Ishikawa (cell line): ENCODE measurements at regions not wholly inside any gene's neighbourhood (a gene's known extent, or its start where the extent isn't known, plus 50 kb on each side); places are given as distances from the start of the nearest gene placed in this dataset.

Experiments
- CEBPB ChIP-seq: IDR thresholded peaks from 2 replicates; pipeline ENCODE4 v1.6.1; 2012
- CREB1 ChIP-seq: IDR thresholded peaks from 2 replicates; pipeline ENCODE4 v1.6.1; 2012; ENCODE audit warnings: low read depth
- EGR1 ChIP-seq: IDR thresholded peaks from 2 replicates; pipeline ENCODE4 v1.6.1; 2012
- EP300 ChIP-seq: IDR thresholded peaks from 2 replicates; pipeline ENCODE4 v1.6.1; 2012; ENCODE audit warnings: borderline replicate concordance
- FOXM1 ChIP-seq: IDR thresholded peaks from 2 replicates; pipeline ENCODE4 v1.6.1; 2012; ENCODE audit warnings: low read depth, borderline replicate concordance
- MAX ChIP-seq: IDR thresholded peaks from 2 replicates; pipeline ENCODE4 v1.6.1; 2012
- NFIC ChIP-seq: IDR thresholded peaks from 2 replicates; pipeline ENCODE4 v1.6.1; 2012
- RAD21 ChIP-seq: IDR thresholded peaks from 2 replicates; pipeline ENCODE4 v1.6.1; 2012; ENCODE audit warnings: low read depth
- REST ChIP-seq: IDR thresholded peaks from 2 replicates; pipeline ENCODE4 v1.6.1; 2012; ENCODE audit warnings: low read depth, mild to moderate bottlenecking
- TAF1 ChIP-seq: IDR thresholded peaks from 2 replicates; pipeline ENCODE4 v1.6.1; 2012; ENCODE audit warnings: low read depth, mild to moderate bottlenecking
- TCF12 ChIP-seq: IDR thresholded peaks from 2 replicates; pipeline ENCODE4 v1.6.1; 2012; ENCODE audit warnings: low read depth
- TEAD4 ChIP-seq: IDR thresholded peaks from 2 replicates; pipeline ENCODE4 v1.6.1; 2012
- USF1 ChIP-seq: IDR thresholded peaks from 2 replicates; pipeline ENCODE4 v1.6.1; 2012
- YY1 ChIP-seq: IDR thresholded peaks from 2 replicates; pipeline ENCODE4 v1.6.1; 2012; ENCODE audit warnings: low read depth
- ZBTB7A ChIP-seq: IDR thresholded peaks from 2 replicates; pipeline ENCODE4 v1.6.1; 2012; ENCODE audit warnings: low read depth

GRCh38 chr13:80109303-80109702 lies 231.6 kb downstream of the SPRY2 start:
- TF ChIP-seq MAX (no peak), NFIC (no peak)

- TF ChIP-seq TCF12 (no peak), YY1 (no peak), TAF1 (no peak), ZBTB7A (no peak), RAD21 (no peak), TEAD4 (no peak), MAX (no peak), CEBPB (no peak), FOXM1 (no peak), USF1 (no peak), EP300 (no peak), CREB1 (no peak), EGR1 (no peak), NFIC (no peak), REST (no peak)
Observed at GRCh38 chr13:80105350-80105749, 235.6 kb downstream of the SPRY2 start.

- TF ChIP-seq EGR1, result no peak
- no peak for TF ChIP-seq CEBPB
- TF ChIP-seq RAD21, result no peak
- no peak for TF ChIP-seq YY1
- no peak for TF ChIP-seq USF1
- no peak for TF ChIP-seq NFIC
- TF ChIP-seq EP300, result no peak
- no peak for TF ChIP-seq REST
- TF ChIP-seq TAF1, result no peak
- TF ChIP-seq FOXM1, result no peak
- TF ChIP-seq CREB1, result no peak
- TF ChIP-seq TEAD4, result no peak
Observed at GRCh38 chr13:80101040-80101439, 239.9 kb downstream of the SPRY2 start.

- TF ChIP-seq USF1, result no peak
- TF ChIP-seq TAF1, result no peak
- TF ChIP-seq ZBTB7A, result no peak
- TF ChIP-seq MAX, result no peak
- TF ChIP-seq CEBPB, result no peak
- TF ChIP-seq TCF12, result no peak
- TF ChIP-seq FOXM1, result no peak
- TF ChIP-seq CREB1, result no peak
- no peak for TF ChIP-seq EGR1
- no peak for TF ChIP-seq RAD21
Observed at GRCh38 chr13:80100636-80101035, 240.3 kb downstream of the SPRY2 start.

GRCh38 chr13:80097561-80097960 lies 243.4 kb downstream of the SPRY2 start:
- TF ChIP-seq EGR1, result no peak
- TF ChIP-seq TEAD4, result no peak
- TF ChIP-seq NFIC, result no peak
- TF ChIP-seq TAF1, result no peak
- no peak for TF ChIP-seq MAX
- no peak for TF ChIP-seq FOXM1
- TF ChIP-seq CEBPB, result no peak
- TF ChIP-seq TCF12, result no peak
- TF ChIP-seq REST, result no peak
- no peak for TF ChIP-seq EP300
- no peak for TF ChIP-seq CREB1
- no peak for TF ChIP-seq USF1
